A549 (cell line): ENCODE measurements at regions not wholly inside any gene's neighbourhood (a gene's known extent, or its start where the extent isn't known, plus 50 kb on each side); places are given as distances from the start of the nearest gene placed in this dataset.
"Not testable (repeated sequence)": the region's sequence is repeated elsewhere in the genome, so short reads cannot be mapped to it uniquely, and the experiment has no call there.

Experiments
- ATAC-seq, 2 experiments: fragments of 200-7000 bp in 1 of 2; fragments of >200 bp in 1 of 2; cut with Nextera tagmentation in 1 of 2; cut with Tn5 transposase in 1 of 2; 3 replicates each; pipeline versions ENCODE4 v1.8.0 to v1.9.1; 2018 to 2020; ENCODE audit warnings: mild to moderate bottlenecking in 1 of 2, moderate library complexity in 1 of 2
- CTCF ChIA-PET: fragments of 300-600 bp; sonication (Branson Sonifier 250); formaldehyde crosslinking; extraction: SDS; loops from one replicate; lab custom pipeline; 2021; ENCODE audit warnings: antibody characterized with exemption, inconsistent platforms; lab: Yijun Ruan, JAX
- POLR2A ChIA-PET: fragments of 350-600 bp; formaldehyde crosslinking; extraction: SDS; loops from one replicate; lab custom pipeline; 2021; ENCODE audit warnings: antibody characterized with exemption, inconsistent platforms; lab: Yijun Ruan, JAX
- DNase-seq, 2 experiments: peaks; one replicate each; pipeline versions ENCODE4 v3.0.0 to v3.0.0-alpha.2; 2011 to 2016; ENCODE audit warnings: low read depth in 1 of 2, low spot score in 1 of 2
- FAIRE-seq: peaks from 2 replicates; lab custom pipeline; 2011; peaks lifted over from hg19 to GRCh38; lab: Jason Lieb, UNC
- H3K27ac ChIP-seq, 2 experiments: fragments of >200 bp; sonication (Bioruptor Twin); formaldehyde crosslinking; 3 replicates each; pipeline ENCODE4 v1.5.1; 2016 to 2017
- H3K4me1 ChIP-seq: fragments of >200 bp; sonication (Bioruptor Twin); formaldehyde crosslinking; 3 replicates; pipeline ENCODE4 v1.6.1; 2016
- H3K4me2 ChIP-seq: fragments of >200 bp; sonication (Bioruptor Twin); formaldehyde crosslinking; 3 replicates; pipeline ENCODE4 v1.6.1; 2016
- H3K4me3 ChIP-seq: fragments of >200 bp; sonication (Bioruptor Twin); formaldehyde crosslinking; 3 replicates; pipeline ENCODE4 v1.5.1; 2016
- H3K9me3 ChIP-seq: fragments of >200 bp; sonication (Bioruptor Twin); formaldehyde crosslinking; 3 replicates; pipeline ENCODE4 v1.6.1; 2016
- BCL3 ChIP-seq: fragments of >200 bp; sonication (Bioruptor Twin); formaldehyde crosslinking; IDR thresholded peaks from 3 replicates; pipeline ENCODE4 v1.6.1; 2016
- CBX8 ChIP-seq: fragments of 200-600 bp; sonication (generic); IDR thresholded peaks from 2 replicates; pipeline ENCODE4 v1.6.1; 2016
- CHD2 ChIP-seq: fragments of 150-350 bp; IDR thresholded peaks from 2 replicates; pipeline ENCODE4 v1.6.1; 2014; ENCODE audit warnings: low read length; ENCODE audit not compliant: partially characterized antibody
- EHMT2 ChIP-seq: fragments of 200-600 bp; sonication (generic); IDR thresholded peaks from 2 replicates; pipeline ENCODE4 v1.6.1; 2016; ENCODE audit warnings: antibody characterized with exemption, low read depth, mild to moderate bottlenecking, moderate library complexity
- ESRRA ChIP-seq: fragments of 150-350 bp; IDR thresholded peaks from 2 replicates; pipeline ENCODE4 v1.6.1; 2014; ENCODE audit warnings: mild to moderate bottlenecking, low read length, borderline replicate concordance
- GATA3 ChIP-seq: IDR thresholded peaks from 2 replicates; pipeline ENCODE4 v1.6.1; 2012; ENCODE audit warnings: borderline replicate concordance
- HES2 ChIP-seq: fragments of >200 bp; sonication (Bioruptor Twin); formaldehyde crosslinking; IDR thresholded peaks from 2 replicates; pipeline ENCODE4 v1.6.1; 2016
- HMGXB4 ChIP-seq: fragments of 250-450 bp; sonication (Bioruptor Pico); IDR thresholded peaks from 2 replicates; pipeline ENCODE4 v1.5.0; 2021; ENCODE audit warnings: mild to moderate bottlenecking, moderate library complexity, borderline replicate concordance
- HOXB13 ChIP-seq: fragments of 250-450 bp; sonication (Bioruptor Pico); IDR thresholded peaks from 2 replicates; pipeline ENCODE4 v1.5.0; 2020; ENCODE audit warnings: low read depth, mild to moderate bottlenecking, moderate library complexity
- HOXB5 ChIP-seq: fragments of 250-450 bp; sonication (Bioruptor Pico); IDR thresholded peaks from 2 replicates; pipeline ENCODE4 v1.5.0; 2020; ENCODE audit warnings: mild to moderate bottlenecking, moderate library complexity
- KDM1A ChIP-seq: fragments of 200-600 bp; sonication (generic); IDR thresholded peaks from 2 replicates; pipeline ENCODE4 v1.6.1; 2016; ENCODE audit warnings: low read depth, mild to moderate bottlenecking
- MAFK ChIP-seq: fragments of 450-650 bp; IDR thresholded peaks from 2 replicates; pipeline ENCODE4 v1.6.1; 2014; ENCODE audit not compliant: partially characterized antibody
- NFE2L2 ChIP-seq: fragments of 150-350 bp; conservative IDR thresholded peaks from 2 replicates; pipeline ENCODE4 v1.6.1; 2014; ENCODE audit warnings: low read length
- NPAS2 ChIP-seq: fragments of 250-450 bp; sonication (Bioruptor Pico); IDR thresholded peaks from 2 replicates; pipeline ENCODE4 v1.8.0; 2022; ENCODE audit warnings: mild to moderate bottlenecking, moderate library complexity, borderline replicate concordance
- NR3C1 ChIP-seq: fragments of >200 bp; sonication (Bioruptor Twin); formaldehyde crosslinking; IDR thresholded peaks from 3 replicates; pipeline ENCODE4 v1.6.1; 2017
- PBX3 ChIP-seq: IDR thresholded peaks from 2 replicates; pipeline ENCODE4 v1.6.1; 2012
- RAD21 ChIP-seq, 2 experiments: fragments of >200 bp in 1 of 2; sonication (Bioruptor Twin) in 1 of 2; formaldehyde crosslinking in 1 of 2; IDR thresholded peaks in 1 of 2; conservative IDR thresholded peaks in 1 of 2; 2 replicates in 1 of 2; 3 replicates in 1 of 2; pipeline ENCODE4 v1.6.1; 2012 to 2018; ENCODE audit warnings: inconsistent platforms in 1 of 2
- RARB ChIP-seq: fragments of 250-450 bp; sonication (Bioruptor Pico); IDR thresholded peaks from 2 replicates; pipeline ENCODE4 v1.8.0; 2021; ENCODE audit warnings: mild to moderate bottlenecking, moderate library complexity
- RFX5 ChIP-seq: fragments of 450-650 bp; IDR thresholded peaks from 2 replicates; pipeline ENCODE4 v1.7.1; 2014; ENCODE audit warnings: antibody characterized with exemption, mild to moderate bottlenecking, moderate library complexity
- RNF2 ChIP-seq: fragments of 200-600 bp; sonication (generic); IDR thresholded peaks from 2 replicates; pipeline ENCODE4 v1.6.1; 2016; ENCODE audit warnings: low read depth, mild to moderate bottlenecking, antibody characterized with exemption, moderate library complexity, borderline replicate concordance
- SREBF2 ChIP-seq: fragments of 450-650 bp; IDR thresholded peaks from 2 replicates; pipeline ENCODE4 v1.6.1; 2014; ENCODE audit warnings: mild to moderate bottlenecking, moderate library complexity
- TFCP2L1 ChIP-seq: fragments of 250-450 bp; sonication (Bioruptor Pico); IDR thresholded peaks from 2 replicates; pipeline ENCODE4 v1.5.0; 2021; ENCODE audit warnings: mild to moderate bottlenecking
- TP53 ChIP-seq: fragments of 250-450 bp; sonication (Bioruptor Pico); IDR thresholded peaks from 2 replicates; pipeline ENCODE4 v1.5.0; 2021; ENCODE audit warnings: mild to moderate bottlenecking, moderate library complexity
- USF2 ChIP-seq: fragments of 450-650 bp; IDR thresholded peaks from 2 replicates; pipeline ENCODE4 v1.6.1; 2014; ENCODE audit warnings: antibody characterized with exemption
- ZNF302 ChIP-seq: fragments of 250-450 bp; sonication (Bioruptor Pico); IDR thresholded peaks from 2 replicates; pipeline ENCODE4 v1.9.0; 2021; ENCODE audit warnings: inconsistent platforms, mild to moderate bottlenecking, moderate library complexity
- WGBS: methylation state at CpG from one replicate; pipeline ENCODE4 v1.1.6; 2017; ENCODE audit errors: missing lambda C conversion rate; 5-methylcytosine and 5-hydroxymethylcytosine counted together

- 3% methylated on average over 2 of the region's 2 CpGs for WGBS
- DNase-seq (no peak), FAIRE-seq (no peak), ATAC-seq (no peak)
- H3K4me3 ChIP-seq, result no peak overlapping the region
- H3K4me2 ChIP-seq, result no peak overlapping the region
- no peaks in the 10 kb centered on the region for H3K4me1 ChIP-seq
- H3K27ac ChIP-seq, result no peak overlapping the region
- H3K9me3 ChIP-seq, result no peaks in the 10 kb centered on the region
- ChIA-PET CTCF (interaction anchor here (1.2 kb wide), 1 partner anchor 576 kb away, joined by 3 read pairs; no protein-coding TSS in a partner anchor), POLR2A (no interaction called here)
- no peak for TF ChIP-seq ZNF302 (CRISPR knock-in tag)
- TF ChIP-seq TP53 (CRISPR knock-in tag), result no peak
- no peak for TF ChIP-seq NFE2L2
- no peak for TF ChIP-seq HOXB13 (CRISPR knock-in tag)
- TF ChIP-seq RAD21 (conservative IDR thresholded peaks at IDR 0.05 in 1 of 2, IDR thresholded peaks at IDR 0.05 in 1 of 2), result no peak
- no peak for TF ChIP-seq HOXB5 (CRISPR knock-in tag)
- TF ChIP-seq RNF2, result no peak
- no peak for TF ChIP-seq MAFK
- TF ChIP-seq ESRRA, result no peak
- TF ChIP-seq CHD2, result no peak
- TF ChIP-seq CBX8, result no peak
- TF ChIP-seq RARB (CRISPR knock-in tag), result no peak
- TF ChIP-seq GATA3, result no peak
These were observed 495.1 kb upstream of the CCDC196 start for GRCh38 chr14:65991104-65991503.

- CTCF ChIA-PET, H3K4me1 ChIP-seq, H3K9me3 ChIP-seq, H3K4me3 ChIP-seq, H3K27ac ChIP-seq, FAIRE-seq, POLR2A ChIA-PET, ATAC-seq, DNase-seq, H3K4me2 ChIP-seq: not testable (repeated sequence)
- WGBS, result 0% methylated on average over 1 of the region's 1 CpG
These were observed 494.2 kb upstream of the CCDC196 start for GRCh38 chr14:65991935-65992334.

GRCh38 chr14:65993103-65993502, 493.1 kb upstream of the CCDC196 start:
- Histone ChIP-seq H3K4me2 (no peak overlapping the region), H3K4me3 (no peak overlapping the region)
- POLR2A ChIA-PET, result no interaction called here
- no peak for TF ChIP-seq EHMT2
- no peak for TF ChIP-seq MAFK
- TF ChIP-seq HMGXB4 (CRISPR knock-in tag), result no peak
- no peak for TF ChIP-seq NR3C1
- no peak for TF ChIP-seq SREBF2
- no peak for TF ChIP-seq KDM1A
- TF ChIP-seq PBX3, result no peak
- no peak for TF ChIP-seq NPAS2 (CRISPR knock-in tag)
- no peak for TF ChIP-seq ESRRA
- no peak for TF ChIP-seq RNF2
- no peak for TF ChIP-seq TFCP2L1
- TF ChIP-seq BCL3, result no peak
- TF ChIP-seq CHD2, result no peak
- TF ChIP-seq RFX5, result no peak
- TF ChIP-seq HES2, result no peak
- TF ChIP-seq USF2, result no peak
- TF ChIP-seq, all 56 proteins: peak for 0
- ATAC-seq (no peak), DNase-seq (no peak), FAIRE-seq (no peak)
- CTCF ChIA-PET, result no interaction called here
- H3K27ac ChIP-seq, result no peak overlapping the region
- H3K4me1 ChIP-seq, result no peaks in the 10 kb centered on the region
- WGBS, result 13% methylated on average over 3 of the region's 3 CpGs
- H3K9me3 ChIP-seq, result no peaks in the 10 kb centered on the region
